Esophagus muscularis mucosa (tissue), 4 donors: ENCODE measurements at regions not wholly inside any gene's neighbourhood (a gene's known extent, or its start where the extent isn't known, plus 50 kb on each side); places are given as distances from the start of the nearest gene placed in this dataset.

ENCODE experiments used
- CTCF ChIP-seq, 3 experiments: fragments of 200-600 bp in 2 of 3; fragments of 450-650 bp in 1 of 3; sonication (generic) in 2 of 3; IDR thresholded peaks; one replicate each; pipeline ENCODE4 v1.5.1; 2017 to 2019; ENCODE audit warnings: antibody characterized with exemption in 3 of 3, mild to moderate bottlenecking in 2 of 3, moderate library complexity in 1 of 3
- EP300 ChIP-seq: sonication (generic); formaldehyde crosslinking; IDR thresholded peaks from one replicate; pipeline ENCODE4 v1.6.1; 2017; ENCODE audit warnings: antibody characterized with exemption
- POLR2A ChIP-seq: fragments of 450-650 bp; IDR thresholded peaks from one replicate; pipeline ENCODE4 v1.6.1; 2017; ENCODE audit warnings: antibody characterized with exemption, moderate library complexity, mild to moderate bottlenecking, low read depth
- POLR2AphosphoS5 ChIP-seq, 2 donors: sonication (generic); formaldehyde crosslinking; IDR thresholded peaks; one replicate each; pipeline ENCODE4 v1.6.1; 2017; ENCODE audit warnings: antibody characterized with exemption in 2 of 2

- no peak for TF ChIP-seq POLR2A
- TF ChIP-seq CTCF (IDR thresholded peaks at IDR 0.05), result no peak
- TF ChIP-seq POLR2AphosphoS5 (IDR thresholded peaks at IDR 0.05), result no peak
- no peak for TF ChIP-seq EP300
Measured at GRCh38 chr6:21354805-21355238, 238.7 kb upstream of the SOX4 start.
